CD14-positive monocyte (primary cell): ENCODE measurements at regions not wholly inside any gene's neighbourhood (a gene's known extent, or its start where the extent isn't known, plus 50 kb on each side); places are given as distances from the start of the nearest gene placed in this dataset.

Experiments used
- DNase-seq, 3 donors: peaks; one replicate each; pipeline ENCODE4 v3.0.0-alpha.2; 2011 to 2022
- H2AFZ ChIP-seq: 2 replicates; pipeline ENCODE4 v1.6.0; 2012; ENCODE audit warnings: mild to moderate bottlenecking, low read depth, low read length, inconsistent platforms; ENCODE audit not compliant: insufficient read depth, poor library complexity, severe bottlenecking
- H3K27ac ChIP-seq, 2 donors: 1 replicate in 1 of 2; 2 replicates in 1 of 2; pipeline ENCODE4 v1.5.1; 2012 to 2013; ENCODE audit warnings: low read length in 2 of 2, control low read depth in 1 of 2, inconsistent platforms in 1 of 2, low read depth in 1 of 2, mild to moderate bottlenecking in 1 of 2
- H3K27me3 ChIP-seq, 2 donors: one replicate each; pipeline versions ENCODE4 v1.6.0 to v1.6.1; 2011 to 2013; ENCODE audit warnings: low read length in 2 of 2; ENCODE audit not compliant: control insufficient read depth in 2 of 2, insufficient read depth in 2 of 2
- H3K36me3 ChIP-seq, 2 donors: replicated peaks in 1 of 2; 1 replicate in 1 of 2; 2 replicates in 1 of 2; pipeline versions ENCODE4 v1.5.1 to v1.6.1; 2012 to 2013; ENCODE audit warnings: low read length in 2 of 2, control low read depth in 1 of 2, inconsistent platforms in 1 of 2, mild to moderate bottlenecking in 1 of 2; ENCODE audit not compliant: insufficient read depth in 2 of 2, control insufficient read depth in 1 of 2
- H3K4me1 ChIP-seq, 2 donors: 1 replicate in 1 of 2; 2 replicates in 1 of 2; pipeline versions ENCODE4 v1.5.1 to v1.6.1; 2012 to 2013; ENCODE audit warnings: low read length in 2 of 2, control low read depth in 1 of 2, inconsistent platforms in 1 of 2, mild to moderate bottlenecking in 1 of 2, moderate library complexity in 1 of 2; ENCODE audit not compliant: insufficient read depth in 2 of 2, control insufficient read depth in 1 of 2
- H3K4me2 ChIP-seq: replicated peaks from 2 replicates; pipeline ENCODE3; 2012; ENCODE audit warnings: low read length, moderate library complexity, mild to moderate bottlenecking; ENCODE audit not compliant: poor library complexity, severe bottlenecking; ENCODE audit errors: extremely low read depth
- H3K4me3 ChIP-seq, 3 experiments: fragments of 200-600 bp in 1 of 3; sonication (generic) in 1 of 3; replicated peaks in 1 of 3; 1 replicate in 2 of 3; 2 replicates in 1 of 3; pipeline ENCODE4 v1.5.1; 2011 to 2013; ENCODE audit warnings: low read length in 3 of 3, mild to moderate bottlenecking in 3 of 3, control low read depth in 2 of 3, low read depth in 2 of 3, inconsistent platforms in 1 of 3, moderate library complexity in 1 of 3
- H3K79me2 ChIP-seq: 2 replicates; pipeline ENCODE4 v1.6.0; 2012; ENCODE audit warnings: mild to moderate bottlenecking, control low read depth, inconsistent platforms, low read length, moderate library complexity; ENCODE audit not compliant: insufficient read depth
- H3K9ac ChIP-seq: 2 replicates; pipeline ENCODE4 v1.6.0; 2017; ENCODE audit warnings: low read length, mild to moderate bottlenecking; ENCODE audit not compliant: insufficient read depth, poor library complexity, severe bottlenecking
- H3K9me3 ChIP-seq, 2 donors: replicated peaks in 1 of 2; 1 replicate in 1 of 2; 2 replicates in 1 of 2; pipeline versions ENCODE4 v1.5.1 to v1.6.1; 2012 to 2013; ENCODE audit warnings: low read length in 2 of 2, control low read depth in 1 of 2; ENCODE audit not compliant: control insufficient read depth in 1 of 2, insufficient read depth in 1 of 2
- H4K20me1 ChIP-seq: 2 replicates; pipeline ENCODE4 v1.6.0; 2012; ENCODE audit warnings: mild to moderate bottlenecking, low read length, control low read depth, moderate library complexity; ENCODE audit not compliant: insufficient read depth
- H3K27ac Mint-ChIP-seq, 7 donors: one replicate each; pipeline ENCODE4 v1.8.0; 2020; ENCODE audit warnings: mild to moderate bottlenecking in 7 of 7, mixed read lengths in 7 of 7, moderate library complexity in 6 of 7, inconsistent platforms in 2 of 7
- H3K27me3 Mint-ChIP-seq, 3 donors: one replicate each; pipeline ENCODE4 v1.8.0; 2021 to 2022; ENCODE audit warnings: low read depth in 3 of 3, mild to moderate bottlenecking in 3 of 3, mixed read lengths in 3 of 3, moderate library complexity in 3 of 3, inconsistent platforms in 1 of 3
- H3K36me3 Mint-ChIP-seq, 2 donors: one replicate each; pipeline ENCODE4 v1.8.0; 2020; ENCODE audit warnings: mixed read lengths in 2 of 2, inconsistent platforms in 1 of 2, mild to moderate bottlenecking in 1 of 2
- H3K4me1 Mint-ChIP-seq: one replicate; pipeline ENCODE4 v1.8.0; 2020; ENCODE audit warnings: mild to moderate bottlenecking, mixed read lengths
- H3K4me3 Mint-ChIP-seq, 2 donors: one replicate each; pipeline ENCODE4 v1.8.0; 2020; ENCODE audit warnings: mild to moderate bottlenecking in 2 of 2, mixed read lengths in 2 of 2, moderate library complexity in 1 of 2
- H3K9me3 Mint-ChIP-seq, 7 donors: one replicate each; pipeline ENCODE4 v1.8.0; 2020 to 2022; ENCODE audit warnings: mixed read lengths in 7 of 7, mild to moderate bottlenecking in 6 of 7, moderate library complexity in 6 of 7, inconsistent platforms in 2 of 7
- CTCF ChIP-seq: fragments of 200-600 bp; IDR thresholded peaks from one replicate; pipeline ENCODE4 v1.8.0; 2022; ENCODE audit warnings: antibody characterized with exemption, mild to moderate bottlenecking
- WGBS: methylation state at CpG from one replicate; pipeline ENCODE4 v1.1.5; 2013; ENCODE audit warnings: missing lambda C conversion rate; ENCODE audit not compliant: insufficient coverage; 5-methylcytosine and 5-hydroxymethylcytosine counted together
- intact Hi-C, 2 donors: fragments of 100-400 bp; cut with micrococcal nuclease; formaldehyde crosslinking; loops; one replicate each; pipeline versions ENCODE4 v1.15.0 to v1.15.1; 2023

- intact Hi-C loops: no loop called here
- H2AFZ ChIP-seq: no peak overlapping the region
- no peak overlapping the region for H3K9ac ChIP-seq
- Mint-ChIP-seq H3K9me3 (no peaks in the 10 kb centered on the region), H3K4me3 (no peak overlapping the region), H3K27ac (no peak overlapping the region), H3K36me3 (no peaks in the 10 kb centered on the region), H3K27me3 (peaks cover 2 to 8% (median 3%) of the 10 kb centered on the region in 3 donors), H3K4me1 (peaks cover 22% of the 10 kb centered on the region)
- TF ChIP-seq CTCF: no peak
- no peaks in the 10 kb centered on the region for H4K20me1 ChIP-seq
- H3K27ac ChIP-seq: no peak overlapping the region
- no peak overlapping the region for H3K4me3 ChIP-seq
- H3K36me3 ChIP-seq: no peaks in the 10 kb centered on the region
- H3K4me2 ChIP-seq: no peak overlapping the region
- H3K4me1 ChIP-seq: peaks cover 20 to 29% of the 10 kb centered on the region in 2 donors
- no peaks in the 10 kb centered on the region for H3K9me3 ChIP-seq
- no peak for DNase-seq
- no peaks in the 10 kb centered on the region for H3K27me3 ChIP-seq
- WGBS: 93% methylated on average over 3 of the region's 5 CpGs
- H3K79me2 ChIP-seq: no peaks in the 10 kb centered on the region
Measured at GRCh38 chr3:193829781-193830180, 236.8 kb downstream of the OPA1 start.

- no peak overlapping the region for H3K27ac Mint-ChIP-seq
Measured at GRCh38 chr3:193830791-193831191, 237.8 kb downstream of the OPA1 start.

More at GRCh38 chr3:193830791-193831191, 237.8 kb downstream of the OPA1 start:
- H3K4me2 ChIP-seq: no peak overlapping the region
- H3K4me3 ChIP-seq: no peak overlapping the region
- no peak for DNase-seq
- H4K20me1 ChIP-seq: no peaks in the 10 kb centered on the region
- 97% methylated on average over 6 of the region's 8 CpGs for WGBS
- H3K9ac ChIP-seq: no peak overlapping the region
- no peaks in the 10 kb centered on the region for H3K27me3 ChIP-seq
- intact Hi-C loops: no loop called here
- H3K4me1 Mint-ChIP-seq: peaks cover 22% of the 10 kb centered on the region
- no peak for TF ChIP-seq CTCF
- H3K4me3 Mint-ChIP-seq: no peak overlapping the region
- peaks cover 2 to 8% (median 3%) of the 10 kb centered on the region in 3 donors for H3K27me3 Mint-ChIP-seq
- H3K79me2 ChIP-seq: no peaks in the 10 kb centered on the region
- H3K36me3 ChIP-seq: no peaks in the 10 kb centered on the region
- no peaks in the 10 kb centered on the region for H3K9me3 Mint-ChIP-seq
- H3K36me3 Mint-ChIP-seq: no peaks in the 10 kb centered on the region
- H3K4me1 ChIP-seq: peaks cover 20 to 29% of the 10 kb centered on the region in 2 donors
- H3K9me3 ChIP-seq: no peaks in the 10 kb centered on the region
- no peak overlapping the region for H2AFZ ChIP-seq
- H3K27ac ChIP-seq: no peak overlapping the region
